Endothelial cell of umbilical vein (primary cell): ENCODE measurements at regions not wholly inside any gene's neighbourhood (a gene's known extent, or its start where the extent isn't known, plus 50 kb on each side); places are given as distances from the start of the nearest gene placed in this dataset.

ENCODE experiments used
- EZH2 ChIP-seq: IDR thresholded peaks from 2 replicates; pipeline ENCODE4 v1.6.1; 2012; ENCODE audit warnings: borderline replicate concordance, low read depth, mild to moderate bottlenecking, moderate library complexity, low read length, inconsistent platforms; ENCODE audit not compliant: severe bottlenecking
- FOS ChIP-seq: IDR thresholded peaks from 2 replicates; pipeline ENCODE4 v1.6.1; 2011; ENCODE audit warnings: mild to moderate bottlenecking, low read length, moderate library complexity, borderline replicate concordance; ENCODE audit not compliant: insufficient read depth
- JUN ChIP-seq: IDR thresholded peaks from 2 replicates; pipeline ENCODE4 v1.6.1; 2011; ENCODE audit warnings: borderline replicate concordance, low read depth; ENCODE audit not compliant: insufficient read length, insufficient read depth
- POLR2A ChIP-seq: IDR thresholded peaks from 2 replicates; pipeline ENCODE4 v1.6.1; 2012; ENCODE audit warnings: low read depth, mild to moderate bottlenecking, control low read depth, low read length
- POLR2AphosphoS5 ChIP-seq: IDR thresholded peaks from 2 replicates; pipeline ENCODE4 v1.6.1; 2012; ENCODE audit warnings: low read depth, mild to moderate bottlenecking, control low read depth, low read length, moderate library complexity; ENCODE audit not compliant: insufficient read depth
- TF ChIP-seq, protein P1 (sequence below), 2 donors: IDR thresholded peaks; 1 replicate in 1 of 2; 2 replicates in 1 of 2; pipeline ENCODE4 v1.5.1; 2011; ENCODE audit warnings: low read length in 2 of 2, mild to moderate bottlenecking in 2 of 2, moderate library complexity in 2 of 2, control low read depth in 1 of 2, inconsistent platforms in 1 of 2, low read depth in 1 of 2; ENCODE audit not compliant: insufficient read depth in 1 of 2; ENCODE audit errors: extremely low read depth in 1 of 2
- TF ChIP-seq, protein P2 (sequence below): IDR thresholded peaks from 2 replicates; pipeline ENCODE4 v1.6.1; 2011; ENCODE audit not compliant: insufficient read depth, insufficient read length

DNA sequence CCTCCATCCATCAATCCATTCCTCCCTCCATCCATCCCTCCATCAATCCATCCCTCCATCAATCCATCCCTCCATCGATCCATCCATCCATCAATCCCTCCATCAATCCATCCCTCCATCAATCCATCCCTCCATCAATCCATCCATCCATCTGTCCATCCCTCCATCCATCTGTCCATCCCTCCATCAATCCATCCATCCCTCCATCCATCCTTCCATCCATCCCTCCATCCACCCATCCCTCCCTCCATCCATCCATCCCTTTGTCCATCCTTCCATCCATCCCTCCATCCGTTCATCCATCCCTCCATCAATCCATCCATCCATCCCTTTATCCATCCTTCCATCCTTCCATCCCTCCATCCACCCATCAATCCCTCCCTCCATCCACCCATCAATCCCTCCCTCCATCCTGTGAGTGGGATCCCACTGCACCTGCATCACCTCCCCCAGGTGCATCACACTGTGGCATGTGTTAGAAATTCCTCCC lies 338.1 kb upstream of the SFSWAP start:
- TF ChIP-seq, protein P1, sequence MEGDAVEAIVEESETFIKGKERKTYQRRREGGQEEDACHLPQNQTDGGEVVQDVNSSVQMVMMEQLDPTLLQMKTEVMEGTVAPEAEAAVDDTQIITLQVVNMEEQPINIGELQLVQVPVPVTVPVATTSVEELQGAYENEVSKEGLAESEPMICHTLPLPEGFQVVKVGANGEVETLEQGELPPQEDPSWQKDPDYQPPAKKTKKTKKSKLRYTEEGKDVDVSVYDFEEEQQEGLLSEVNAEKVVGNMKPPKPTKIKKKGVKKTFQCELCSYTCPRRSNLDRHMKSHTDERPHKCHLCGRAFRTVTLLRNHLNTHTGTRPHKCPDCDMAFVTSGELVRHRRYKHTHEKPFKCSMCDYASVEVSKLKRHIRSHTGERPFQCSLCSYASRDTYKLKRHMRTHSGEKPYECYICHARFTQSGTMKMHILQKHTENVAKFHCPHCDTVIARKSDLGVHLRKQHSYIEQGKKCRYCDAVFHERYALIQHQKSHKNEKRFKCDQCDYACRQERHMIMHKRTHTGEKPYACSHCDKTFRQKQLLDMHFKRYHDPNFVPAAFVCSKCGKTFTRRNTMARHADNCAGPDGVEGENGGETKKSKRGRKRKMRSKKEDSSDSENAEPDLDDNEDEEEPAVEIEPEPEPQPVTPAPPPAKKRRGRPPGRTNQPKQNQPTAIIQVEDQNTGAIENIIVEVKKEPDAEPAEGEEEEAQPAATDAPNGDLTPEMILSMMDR (IDR thresholded peaks at IDR 0.05; ENCODE audit: extremely low read depth in 1 of 2, insufficient read depth in 1 of 2, low read depth in 1 of 2, low read length in 2 of 2) = no peak
- TF ChIP-seq JUN (no peak), POLR2A (no peak), POLR2AphosphoS5 (no peak), EZH2 (no peak), FOS (no peak)
- TF ChIP-seq, protein P2, sequence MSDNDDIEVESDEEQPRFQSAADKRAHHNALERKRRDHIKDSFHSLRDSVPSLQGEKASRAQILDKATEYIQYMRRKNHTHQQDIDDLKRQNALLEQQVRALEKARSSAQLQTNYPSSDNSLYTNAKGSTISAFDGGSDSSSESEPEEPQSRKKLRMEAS = no peak
